T-helper 2 cell treated with Interferon-gamma antibody and Interleukin-4, amounts not matched to agents 100 ng/mL and 5 ng/mL, for 36 hours (primary cell): ENCODE measurements at regions not wholly inside any gene's neighbourhood (a gene's known extent, or its start where the extent isn't known, plus 50 kb on each side); places are given as distances from the start of the nearest gene placed in this dataset.

ENCODE experiments used
- intact Hi-C: fragments of 100-400 bp; cut with micrococcal nuclease; formaldehyde crosslinking; loops from one replicate; pipeline ENCODE4 v1.15.1; 2023

DNA sequence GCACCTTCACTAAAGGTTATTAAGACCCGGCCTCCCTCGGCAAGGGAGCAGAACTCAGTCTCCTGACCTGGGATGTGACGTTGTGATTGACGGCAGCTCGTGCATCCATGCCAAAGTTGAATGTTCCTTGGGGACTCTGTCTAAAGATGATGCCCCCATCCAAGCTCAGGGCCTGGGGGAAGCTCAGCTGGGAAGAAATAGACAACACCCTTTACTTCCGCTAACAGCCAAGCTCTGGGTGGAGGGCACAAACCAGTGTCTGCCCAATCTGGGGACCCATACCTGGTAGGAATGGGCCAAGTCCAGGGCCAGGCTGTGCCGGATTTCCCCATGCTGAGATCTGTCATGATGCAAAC lies 95.4 kb downstream of the RMI2 start:
- intact Hi-C loops = no loop called here

DNA sequence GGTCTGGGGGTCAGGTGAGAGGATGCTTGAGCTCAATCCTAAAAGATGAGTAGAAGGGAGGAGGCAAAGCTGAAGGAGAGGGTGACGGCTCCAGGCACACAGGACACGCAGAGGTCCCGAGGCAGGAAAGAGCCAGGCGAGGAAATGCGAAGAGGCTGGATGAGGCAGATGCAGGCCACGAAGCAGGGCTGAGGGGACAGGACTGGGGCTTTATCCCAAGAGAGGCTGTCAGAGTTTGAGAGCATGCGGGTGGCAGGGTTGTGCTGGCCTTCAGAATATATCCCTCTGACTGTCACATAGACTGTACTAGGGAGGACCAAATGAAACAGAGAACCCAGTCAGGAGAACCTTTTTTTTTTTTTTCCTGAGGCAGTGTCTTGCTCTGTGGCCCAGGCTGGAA lies 100.2 kb downstream of the RMI2 start:
- intact Hi-C loops = no loop called here

DNA sequence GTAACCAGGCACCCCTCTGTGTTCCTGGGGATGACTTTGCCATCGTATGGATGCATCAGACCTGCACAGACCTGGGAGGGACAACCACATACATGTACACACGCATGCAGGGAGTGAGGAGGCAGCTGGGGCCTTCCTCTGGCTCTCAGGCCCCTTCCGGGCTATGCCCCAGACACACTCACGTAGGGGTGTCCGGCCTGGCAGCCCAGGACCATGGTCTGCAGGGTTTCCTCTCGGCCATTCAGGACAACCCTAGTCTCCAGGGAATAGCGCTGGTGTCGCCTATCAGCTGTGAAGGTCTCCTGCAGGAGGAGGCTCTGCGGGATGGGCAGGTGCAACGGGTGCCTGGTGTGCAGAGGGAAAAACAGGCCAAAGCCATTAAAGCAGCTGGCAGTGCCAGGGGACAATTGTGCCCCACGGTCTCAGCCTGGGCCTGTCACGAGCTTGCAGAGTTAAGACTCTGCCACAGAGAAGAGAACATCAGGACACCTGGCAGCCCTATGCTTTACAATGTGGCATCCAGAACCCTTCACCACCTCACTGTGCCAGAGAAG lies 101.4 kb downstream of the RMI2 start:
- intact Hi-C loops = no loop called here

DNA sequence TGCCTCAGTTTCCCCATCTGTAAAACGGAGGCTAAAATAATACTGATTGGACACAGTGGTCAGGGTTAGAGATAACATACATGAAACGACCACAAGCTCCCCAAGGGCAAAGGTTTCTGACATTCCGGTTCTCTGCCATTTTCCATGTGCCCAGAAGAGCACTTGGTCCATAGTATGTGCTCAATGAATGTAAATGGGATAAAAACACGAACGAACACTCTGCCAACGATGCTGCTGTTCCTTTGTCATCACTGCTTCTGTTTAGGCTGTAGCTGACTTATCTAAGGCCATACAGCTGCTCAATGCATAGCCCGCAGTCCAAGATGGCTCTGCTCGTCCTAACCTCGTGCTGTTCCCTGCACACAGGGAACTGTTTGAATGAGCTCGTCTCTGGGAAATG lies 102.0 kb downstream of the RMI2 start:
- intact Hi-C loops = no loop called here

DNA sequence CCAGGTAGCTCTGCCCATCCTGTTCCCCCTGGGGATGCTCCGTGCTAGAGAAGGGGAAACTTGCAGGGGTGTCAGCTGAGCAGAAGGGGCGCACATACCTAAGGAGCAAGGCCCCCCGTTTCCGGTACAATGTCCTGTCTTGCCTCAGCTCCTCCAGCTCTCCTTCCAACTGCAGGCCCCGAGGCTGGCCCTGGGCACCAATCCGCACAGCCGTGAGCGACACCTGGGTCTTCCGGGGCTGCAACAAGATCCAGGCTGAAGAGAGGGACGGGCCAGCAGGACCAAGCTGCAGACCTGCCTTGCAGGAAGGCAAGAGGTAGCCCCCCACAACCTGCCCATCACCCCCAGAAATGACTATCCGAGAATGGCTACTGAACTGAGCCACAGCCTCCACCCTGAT lies 102.6 kb downstream of the RMI2 start:
- intact Hi-C loops = no loop called here

DNA sequence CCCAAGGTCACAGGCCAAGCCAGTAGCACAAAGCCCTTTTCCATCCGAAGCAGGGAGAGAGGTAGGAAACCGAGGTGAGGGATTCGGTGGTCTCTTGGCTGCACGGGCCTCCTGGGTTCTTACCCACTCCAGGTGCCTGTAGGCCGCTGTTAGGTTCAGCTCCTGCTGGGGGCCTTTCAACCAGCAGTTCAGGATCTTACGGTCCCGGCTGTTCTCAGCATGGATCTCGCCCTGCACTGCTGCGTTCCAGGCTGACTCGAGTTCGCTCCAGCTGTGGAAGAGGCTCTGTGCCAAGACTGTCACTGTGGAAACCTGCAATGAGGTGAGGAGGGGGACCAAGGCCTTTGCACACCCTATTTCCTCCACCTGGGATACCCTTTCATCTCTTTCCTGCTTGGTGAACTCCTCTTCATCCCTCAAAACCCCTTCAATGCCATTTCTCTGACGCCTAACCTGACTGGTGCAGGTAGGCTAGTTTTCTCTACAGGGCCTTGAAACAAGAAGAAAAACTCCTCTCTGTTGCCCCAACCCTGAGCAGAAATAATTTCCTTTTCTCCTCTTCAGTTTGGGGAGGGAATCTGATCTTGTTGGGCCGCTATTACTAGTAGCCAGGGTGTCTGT lies 103.6 kb downstream of the RMI2 start:
- intact Hi-C loops = no loop called here

DNA sequence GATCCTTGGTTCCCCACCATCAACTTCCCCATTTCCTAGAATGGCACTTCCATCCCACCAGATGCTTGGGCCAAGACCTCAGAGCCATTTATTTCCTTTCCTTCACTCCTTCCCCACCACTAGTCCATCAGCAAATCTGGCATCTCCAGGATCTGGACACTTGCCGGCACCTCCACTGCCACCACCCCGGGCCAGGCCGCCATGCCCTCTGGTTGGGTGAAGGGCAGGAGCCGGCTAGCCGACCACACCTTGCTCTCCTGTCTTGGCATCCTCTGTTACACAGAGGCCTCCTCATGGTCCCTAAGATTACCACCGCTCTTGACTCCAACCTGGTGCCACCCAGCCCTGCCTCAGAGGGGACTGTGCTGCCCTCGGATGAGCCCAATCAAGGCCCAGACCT lies 104.5 kb downstream of the RMI2 start:
- intact Hi-C loops = no loop called here

DNA sequence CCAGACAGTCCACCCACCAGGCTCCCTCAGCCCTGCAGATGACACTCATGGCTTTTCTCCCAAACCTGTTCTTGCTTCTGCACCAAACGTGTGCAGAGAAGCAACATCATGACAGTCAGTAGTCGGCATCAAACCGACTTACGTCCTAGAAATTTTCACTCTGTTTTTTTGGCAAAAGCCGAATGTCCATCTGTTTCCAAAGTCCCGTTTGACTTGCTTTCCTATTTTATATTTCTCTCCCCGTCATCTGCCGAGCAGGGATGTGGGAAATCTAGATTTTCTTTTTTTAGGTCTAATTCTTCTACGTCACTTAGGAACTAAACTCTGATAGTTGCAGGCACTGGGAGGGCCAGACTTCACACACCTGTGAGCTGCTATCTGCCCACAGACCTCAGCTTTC lies 104.9 kb downstream of the RMI2 start:
- intact Hi-C loops = no loop called here

DNA sequence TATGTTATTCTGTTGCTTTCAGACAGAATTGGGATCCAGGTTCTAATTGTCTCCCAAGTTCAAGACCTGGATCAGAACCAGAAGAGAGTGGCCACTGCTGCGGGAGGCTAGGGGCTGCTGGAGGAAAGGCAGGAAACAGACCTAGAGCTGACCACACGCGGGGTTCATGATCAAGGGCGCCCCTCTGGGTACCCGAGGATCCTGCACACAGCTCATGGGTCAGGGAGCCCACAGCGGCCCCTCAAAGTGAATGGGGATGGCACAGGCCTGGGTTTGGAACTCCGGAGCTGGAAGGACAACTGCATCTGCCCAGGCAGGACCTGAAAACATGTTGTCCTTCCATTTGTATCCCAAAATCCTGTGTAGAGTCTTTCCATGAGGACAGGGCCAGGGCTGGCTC lies 107.0 kb downstream of the RMI2 start:
- intact Hi-C loops = no loop called here

DNA sequence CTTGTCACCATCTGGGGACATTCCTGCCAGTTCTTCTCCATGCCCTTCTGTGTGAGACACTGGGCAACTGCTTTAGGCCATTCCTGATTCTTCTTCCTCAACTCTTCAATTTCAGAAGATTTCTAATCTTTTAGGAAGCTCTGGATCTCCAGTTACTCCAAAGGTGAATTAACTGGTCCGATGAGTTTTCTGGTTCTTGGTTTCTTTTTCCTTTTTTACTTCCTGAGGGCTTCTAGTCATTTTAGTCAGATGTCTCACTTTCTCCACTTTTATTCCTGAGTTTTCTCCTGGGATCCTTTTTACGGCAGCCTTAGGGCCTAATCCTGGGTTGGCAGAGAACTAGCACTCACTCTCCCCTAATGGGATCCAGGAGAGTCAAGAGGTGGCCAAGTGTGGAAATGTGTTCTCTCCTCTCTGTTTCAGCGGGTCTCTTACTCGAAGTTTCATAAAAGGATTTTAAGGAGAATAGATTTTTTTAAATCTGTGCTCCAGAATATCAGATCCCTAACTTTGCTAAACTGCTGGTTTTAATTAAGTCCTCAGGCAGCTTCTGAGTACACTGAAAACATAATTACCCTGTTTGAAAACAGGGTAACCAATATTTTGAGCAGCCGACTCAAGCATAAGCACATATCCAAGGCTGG lies 107.6 kb downstream of the RMI2 start:
- intact Hi-C loops = no loop called here

DNA sequence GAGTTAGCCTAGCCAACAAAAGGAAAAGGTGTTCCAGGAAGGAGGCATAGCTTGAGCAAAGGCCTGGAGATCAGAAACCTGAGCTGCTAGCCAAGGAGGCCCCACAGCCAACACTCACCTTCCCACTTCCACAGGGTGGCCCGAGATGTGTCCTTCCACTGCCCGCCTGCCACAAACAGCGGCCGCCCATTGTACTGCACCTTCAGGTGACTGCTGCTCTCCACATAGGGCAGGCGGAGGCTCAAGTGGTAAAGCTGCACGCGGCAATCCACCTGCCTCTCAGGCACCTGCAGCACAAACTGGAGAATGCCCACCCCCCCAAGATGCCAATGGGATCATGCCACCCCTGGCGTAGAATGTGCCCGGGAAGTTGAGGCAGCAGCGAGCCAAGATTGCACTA lies 111.5 kb downstream of the RMI2 start:
- intact Hi-C loops = no loop called here

DNA sequence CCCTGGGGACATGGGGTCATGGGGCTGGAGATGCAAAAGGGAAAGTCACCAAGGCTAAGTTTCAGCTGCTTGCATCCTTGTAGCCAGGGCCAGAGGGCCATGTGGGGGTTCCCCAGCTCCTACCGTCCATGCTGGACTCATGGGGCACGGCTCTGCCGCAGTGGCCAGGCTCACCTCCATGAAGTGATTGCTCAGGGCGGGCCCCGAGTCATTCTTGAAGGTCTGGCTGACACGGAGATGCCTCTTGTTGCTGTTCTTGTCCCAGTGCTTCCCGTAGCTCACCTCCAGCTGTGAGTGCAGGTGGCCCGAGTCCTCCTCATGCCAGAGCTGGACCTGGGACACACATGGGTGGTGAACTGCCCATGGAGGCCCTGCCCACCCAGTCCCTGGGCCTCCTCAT lies 114.5 kb downstream of the RMI2 start:
- intact Hi-C loops = no loop called here

DNA sequence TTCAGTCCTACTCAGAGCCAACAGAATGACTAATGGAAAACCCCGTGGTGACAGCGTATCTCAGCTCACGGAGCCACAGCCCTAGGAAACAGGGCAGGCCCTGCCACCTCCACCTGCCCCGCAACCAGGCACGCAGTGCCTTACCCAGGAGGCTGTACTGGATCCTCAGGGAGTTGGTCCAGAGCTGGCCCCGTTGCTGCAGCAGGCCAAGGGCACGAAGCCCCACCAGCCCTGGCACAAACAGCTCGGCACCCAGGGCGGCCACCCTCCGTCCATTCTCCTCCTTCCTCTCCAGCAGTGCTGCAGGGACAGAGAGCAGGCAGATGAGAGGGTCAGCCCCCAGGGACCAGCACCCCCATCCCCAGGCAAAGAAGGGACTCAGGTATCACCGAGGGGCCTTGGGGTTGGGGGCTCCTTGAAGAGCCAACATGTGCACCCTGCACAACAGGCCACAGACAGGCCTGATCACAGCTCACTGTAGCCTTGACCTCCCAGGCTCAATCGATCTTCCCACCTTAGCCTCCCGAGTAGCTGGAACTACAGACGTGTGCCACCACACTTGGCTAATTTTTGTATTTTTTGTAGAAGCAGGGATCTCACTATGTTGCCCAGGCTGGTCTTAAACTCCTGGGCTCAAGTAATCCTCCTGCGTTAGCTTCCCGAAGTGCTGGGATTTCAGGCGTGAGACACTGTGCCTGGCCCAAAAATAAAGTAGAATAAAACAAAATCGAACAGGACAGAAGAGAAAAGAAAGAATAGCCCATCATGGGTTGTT lies 115.7 kb downstream of the RMI2 start:
- intact Hi-C loops = no loop called here

DNA sequence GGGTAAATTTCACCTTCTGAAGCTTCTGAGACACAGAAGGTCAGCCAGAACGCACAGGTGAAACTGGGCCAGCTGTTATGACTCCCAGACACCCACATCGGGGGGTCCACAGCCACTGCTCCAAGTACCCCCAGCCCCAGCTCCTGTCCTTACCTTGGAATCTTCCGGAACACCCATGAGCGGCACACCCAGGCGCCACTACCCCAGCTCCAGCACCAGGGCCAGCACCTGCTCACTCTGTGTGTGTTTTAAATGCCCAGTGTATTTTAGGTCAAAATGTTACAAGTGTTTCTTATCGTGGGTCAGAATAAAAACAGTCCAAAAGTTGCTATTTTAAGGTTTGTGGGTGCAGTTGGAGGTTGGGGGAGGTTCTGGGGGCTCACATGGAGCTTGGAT lies 116.3 kb downstream of the RMI2 start:
- intact Hi-C loops = no loop called here

DNA sequence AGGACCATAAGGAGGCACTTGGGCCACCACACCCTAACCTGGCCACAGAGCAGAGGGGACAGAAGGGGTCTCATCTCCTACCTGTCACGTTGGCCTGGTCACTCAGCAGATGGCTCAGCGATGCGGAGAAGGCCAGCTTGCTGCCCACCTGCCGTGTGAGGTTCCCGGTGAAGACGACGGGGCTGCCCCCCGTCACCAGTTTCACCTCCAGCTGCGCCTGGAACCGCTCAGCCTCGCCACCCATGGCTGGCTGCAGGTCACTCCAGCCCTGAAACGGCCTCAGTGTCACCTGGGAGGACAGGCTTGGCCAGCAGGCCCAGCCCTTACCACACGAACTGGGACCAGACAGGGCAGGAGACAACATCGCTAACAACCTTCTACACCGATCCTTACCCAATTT lies 116.8 kb downstream of the RMI2 start:
- intact Hi-C loops = no loop called here

DNA sequence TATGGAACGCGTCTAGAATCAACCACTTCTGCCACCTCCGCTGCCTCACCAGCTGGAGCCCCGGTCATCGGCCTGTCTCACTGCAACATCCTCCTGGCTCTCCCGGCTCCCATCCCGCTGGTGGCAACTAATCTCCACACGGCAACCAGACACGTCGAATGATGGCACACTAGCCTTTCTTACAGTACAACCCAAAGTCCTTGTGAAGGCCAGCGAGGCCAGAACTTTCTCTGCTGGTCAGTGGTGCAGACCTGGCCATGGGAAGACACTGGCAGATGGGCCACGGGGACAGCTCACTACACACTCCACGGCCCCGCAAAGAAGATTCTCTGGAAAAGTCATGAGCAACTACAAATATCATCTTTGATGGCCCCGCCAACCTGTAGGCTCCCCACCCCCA lies 117.6 kb downstream of the RMI2 start:
- intact Hi-C loops = no loop called here

DNA sequence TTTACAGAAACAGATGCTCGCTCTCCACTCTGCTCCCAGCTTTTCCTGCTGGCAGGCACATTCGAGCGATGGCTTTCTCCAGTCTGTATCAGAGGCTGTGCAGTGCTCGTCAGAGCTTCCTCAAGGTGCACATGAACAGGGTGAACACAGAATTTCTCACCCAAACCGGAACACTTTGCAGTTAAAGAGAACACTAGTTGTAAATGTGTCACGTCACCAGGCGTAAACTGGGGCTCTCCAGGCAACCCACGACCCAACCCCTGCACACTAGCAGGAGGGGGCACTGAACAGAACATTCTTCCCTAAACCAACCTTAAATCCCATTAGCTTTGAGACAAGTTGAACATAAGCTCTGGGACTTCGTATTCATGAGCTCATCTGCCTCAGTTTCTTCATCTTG lies 119.0 kb downstream of the RMI2 start:
- intact Hi-C loops = no loop called here

DNA sequence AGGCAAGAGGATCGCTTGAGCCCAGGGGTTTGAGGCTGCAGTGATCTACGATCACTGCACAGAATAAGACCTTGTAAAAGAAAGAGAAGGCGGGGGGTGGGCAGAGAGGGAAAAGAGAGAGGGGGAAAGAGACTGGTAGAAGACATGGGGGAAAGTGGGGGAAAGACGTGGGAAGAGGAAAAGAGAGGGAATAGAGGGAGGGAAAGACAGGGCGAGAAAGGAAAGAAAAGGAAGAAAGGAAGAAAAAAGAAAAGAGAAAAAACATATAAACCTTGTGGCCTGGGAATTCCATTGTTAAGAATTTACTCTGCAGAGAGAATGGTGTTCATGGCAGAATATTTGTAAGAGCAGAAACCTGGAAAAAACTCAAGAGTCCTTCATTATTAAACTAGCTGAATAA lies 120.4 kb downstream of the RMI2 start:
- intact Hi-C loops = no loop called here

DNA sequence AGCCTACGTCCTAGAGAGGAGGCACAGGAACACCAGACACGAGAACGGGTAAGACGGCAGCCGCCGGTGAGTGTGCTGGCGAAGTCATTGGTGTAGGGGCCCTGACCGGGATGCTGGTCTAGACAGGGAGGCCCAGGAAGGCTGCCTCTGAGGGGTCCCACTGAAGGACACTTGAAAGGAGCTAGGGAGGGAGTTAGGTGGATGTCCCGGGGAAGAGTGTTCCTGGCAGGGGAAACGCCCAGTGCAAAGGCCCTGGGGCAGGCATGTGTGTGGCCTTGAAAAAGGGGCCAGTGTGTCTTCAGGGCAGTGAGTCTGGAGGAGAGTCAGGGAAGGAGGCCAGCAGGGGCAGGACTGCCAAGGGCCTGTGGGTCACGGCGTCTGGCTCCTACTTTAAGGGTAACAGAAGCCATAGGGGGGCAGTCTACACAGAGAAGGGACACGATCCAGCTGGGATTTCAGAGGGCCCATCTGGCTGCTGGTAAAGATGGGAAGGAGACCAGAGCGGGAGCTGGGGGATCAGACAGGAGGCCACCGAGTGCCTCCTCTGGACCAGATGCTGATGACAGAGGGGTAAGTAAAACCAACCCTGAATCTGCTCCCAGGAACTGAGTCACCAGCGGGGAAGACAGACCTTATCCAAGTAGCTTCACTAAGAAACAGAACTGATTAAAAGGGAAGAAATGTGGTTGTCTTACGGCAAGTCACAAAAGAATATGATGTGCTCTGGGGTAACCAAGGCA lies 115.9 kb downstream of the LITAF start:
- intact Hi-C loops = no loop called here

DNA sequence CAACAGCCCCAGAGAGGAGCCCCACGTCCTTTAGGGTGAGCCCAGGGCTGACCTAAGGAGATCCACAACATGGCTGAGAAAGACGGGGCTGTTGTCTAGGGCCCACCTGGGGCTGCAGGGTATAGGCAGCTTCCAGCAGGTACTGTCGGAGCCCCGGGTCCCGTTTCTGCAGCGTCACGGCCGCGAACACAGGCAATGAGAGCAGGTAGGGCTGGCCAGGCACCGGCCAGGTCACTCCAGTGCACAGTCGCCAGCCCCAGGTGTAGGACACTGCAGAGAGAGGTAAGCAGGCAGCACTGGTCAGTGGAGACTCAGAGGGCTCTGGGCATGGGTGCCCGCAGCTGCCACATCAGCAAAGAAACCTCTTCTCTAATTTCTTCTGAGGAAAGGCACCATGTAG lies 115.2 kb downstream of the LITAF start:
- intact Hi-C loops = no loop called here

DNA sequence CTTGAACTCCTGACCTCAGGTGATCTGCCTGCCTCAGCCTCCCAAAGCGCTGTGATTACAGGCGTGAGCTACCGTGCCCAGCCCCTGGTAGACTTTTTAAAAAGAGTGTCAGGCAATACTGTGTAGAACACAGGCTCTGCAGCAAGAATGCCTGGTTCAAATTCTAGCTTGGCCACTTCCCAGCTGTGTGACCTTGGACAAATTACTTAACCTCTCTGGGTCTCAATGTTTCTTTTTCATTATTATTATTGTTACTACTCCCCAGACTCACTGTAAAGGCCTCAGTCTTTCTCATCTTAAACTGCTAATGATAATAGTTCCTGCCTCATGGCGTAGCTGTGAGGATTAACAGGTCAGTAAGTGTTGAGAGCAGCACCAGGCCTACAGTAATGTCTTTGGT lies 114.3 kb downstream of the LITAF start:
- intact Hi-C loops = no loop called here

DNA sequence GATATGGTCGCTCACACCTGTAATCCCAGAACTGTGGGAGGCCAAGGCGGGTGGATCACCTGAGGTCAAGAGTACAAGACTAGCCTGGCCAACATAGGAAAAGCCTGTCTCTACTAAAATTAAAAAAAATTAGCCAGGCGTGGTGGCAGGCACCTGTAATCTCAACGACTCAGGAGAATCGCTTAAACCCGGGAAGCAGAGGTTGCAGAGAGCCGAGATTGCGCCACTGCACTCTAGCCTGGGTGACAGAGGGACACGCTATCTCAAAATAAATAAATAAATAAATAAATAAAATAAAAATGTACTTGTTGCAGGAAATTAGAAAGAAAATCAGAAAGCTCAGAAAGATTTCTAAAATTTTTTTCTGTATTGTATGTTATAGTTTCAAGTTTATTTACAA lies 113.9 kb downstream of the LITAF start:
- intact Hi-C loops = no loop called here
